NCI-H1930 (cell line): ENCODE measurements at regions not wholly inside any gene's neighbourhood (a gene's known extent, or its start where the extent isn't known, plus 50 kb on each side); places are given as distances from the start of the nearest gene placed in this dataset.

Experiments used
- DNase-seq, 2 experiments: peaks; one replicate each; lab custom pipeline; 2025; lab: John Stamatoyannopoulos, UW

- DNase-seq = no peak
Observed at GRCh38 chr12:126582231-126582630, 1517.0 kb downstream of the AACS start.

- no peak for DNase-seq
Observed at GRCh38 chr12:126588586-126589249, 1523.5 kb downstream of the AACS start.

GRCh38 chr12:126591533-126591932 lies 1526.3 kb downstream of the AACS start:
- no peak for DNase-seq

- no peak for DNase-seq
Observed at GRCh38 chr12:126601184-126602170, 1536.2 kb downstream of the AACS start.

GRCh38 chr12:126602612-126603011 lies 1537.4 kb downstream of the AACS start:
- DNase-seq = no peak

- no peak for DNase-seq
Observed at GRCh38 chr12:126607157-126607556, 1541.9 kb downstream of the AACS start.

GRCh38 chr12:126607867-126608266 lies 1542.6 kb downstream of the AACS start:
- no peak for DNase-seq

GRCh38 chr12:126608607-126609175 lies 1543.5 kb downstream of the AACS start:
- DNase-seq = no peak

- DNase-seq = no peak
Observed at GRCh38 chr12:126616441-126616840, 1551.2 kb downstream of the AACS start.

GRCh38 chr12:126617312-126617711 lies 1552.1 kb downstream of the AACS start:
- no peak for DNase-seq

- DNase-seq = no peak
Observed at GRCh38 chr12:126627596-126627995, 1562.4 kb downstream of the AACS start.

- no peak for DNase-seq
Observed at GRCh38 chr12:126636821-126637220, 1571.6 kb downstream of the AACS start.

- DNase-seq = no peak
Observed at GRCh38 chr12:126644236-126645020, 1579.2 kb downstream of the AACS start.

- no peak for DNase-seq
Observed at GRCh38 chr12:126648074-126648473, 1582.8 kb downstream of the AACS start.

- no peak for DNase-seq
Observed at GRCh38 chr12:126651133-126651532, 1585.9 kb downstream of the AACS start.

GRCh38 chr12:126663304-126664094 lies 1598.3 kb downstream of the AACS start:
- no peak for DNase-seq

- no peak for DNase-seq
Observed at GRCh38 chr12:126667339-126667738, 1599.6 kb upstream of the TMEM132C start.

GRCh38 chr12:126668538-126668937 lies 1598.4 kb upstream of the TMEM132C start:
- DNase-seq = no peak

- DNase-seq = no peak
Observed at GRCh38 chr12:126668961-126669360, 1598.0 kb upstream of the TMEM132C start.

GRCh38 chr12:126676434-126676833 lies 1590.5 kb upstream of the TMEM132C start:
- peak; percentile 62 to 79 for DNase-seq

GRCh38 chr12:126681676-126682075 lies 1585.3 kb upstream of the TMEM132C start:
- no peak for DNase-seq
